Activated gamma-delta T cell treated with Interleukin-2 at 50 U/mL for 16 hours (primary cell): ENCODE measurements at regions not wholly inside any gene's neighbourhood (a gene's known extent, or its start where the extent isn't known, plus 50 kb on each side); places are given as distances from the start of the nearest gene placed in this dataset.
"Not testable (repeated sequence)": the region's sequence is repeated elsewhere in the genome, so short reads cannot be mapped to it uniquely, and the experiment has no call there.

Experiments used
- DNase-seq: peaks from one replicate; pipeline ENCODE4 v3.0.0-alpha.2; 2020

DNA sequence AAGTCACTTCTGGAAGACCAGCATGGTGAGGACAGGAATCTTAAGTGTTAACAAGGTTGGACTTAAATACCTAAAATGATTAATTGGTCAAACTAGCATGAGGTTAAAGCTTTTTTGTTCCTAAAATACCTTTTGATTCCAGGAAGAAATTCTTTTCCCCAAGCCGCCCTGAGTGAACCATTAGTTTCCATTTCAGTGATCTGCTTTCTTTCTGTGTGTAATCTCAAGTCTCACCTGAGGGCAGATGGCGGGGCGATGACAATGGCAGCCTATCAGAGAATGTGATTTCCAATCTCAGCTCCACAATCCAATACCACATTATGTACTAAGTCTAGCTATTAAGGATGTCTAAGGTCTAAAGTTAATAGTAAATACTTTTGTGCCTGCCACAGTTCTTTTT, 390.9 kb upstream of the SGCG start:
- DNase-seq, result no peak

DNA sequence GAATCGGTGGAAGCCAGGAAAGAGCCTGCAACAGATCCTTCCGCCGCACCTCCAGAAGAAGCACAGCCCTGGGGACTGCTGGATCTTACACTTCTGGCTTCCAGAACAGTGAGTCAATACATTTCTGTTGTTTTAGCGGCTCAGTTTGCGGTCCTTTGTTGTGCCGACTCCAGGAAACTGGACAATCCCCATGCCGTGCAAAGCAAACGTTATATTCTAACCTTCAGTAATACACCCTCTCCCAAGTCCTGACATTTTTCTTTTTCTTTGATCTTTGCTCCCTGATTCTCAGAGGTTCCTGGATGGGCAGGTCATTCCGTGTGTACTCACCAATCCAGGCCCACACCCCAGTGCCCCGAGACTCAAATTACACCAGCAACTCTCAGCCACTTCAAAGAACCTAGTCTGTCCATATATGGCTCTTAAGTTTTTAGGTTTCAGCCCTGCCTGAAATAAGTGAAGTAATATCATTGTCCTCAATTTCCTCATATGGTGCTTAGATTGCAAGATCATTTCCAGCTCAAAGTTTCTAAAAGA, 387.1 kb upstream of the SGCG start:
- no peak for DNase-seq

DNA sequence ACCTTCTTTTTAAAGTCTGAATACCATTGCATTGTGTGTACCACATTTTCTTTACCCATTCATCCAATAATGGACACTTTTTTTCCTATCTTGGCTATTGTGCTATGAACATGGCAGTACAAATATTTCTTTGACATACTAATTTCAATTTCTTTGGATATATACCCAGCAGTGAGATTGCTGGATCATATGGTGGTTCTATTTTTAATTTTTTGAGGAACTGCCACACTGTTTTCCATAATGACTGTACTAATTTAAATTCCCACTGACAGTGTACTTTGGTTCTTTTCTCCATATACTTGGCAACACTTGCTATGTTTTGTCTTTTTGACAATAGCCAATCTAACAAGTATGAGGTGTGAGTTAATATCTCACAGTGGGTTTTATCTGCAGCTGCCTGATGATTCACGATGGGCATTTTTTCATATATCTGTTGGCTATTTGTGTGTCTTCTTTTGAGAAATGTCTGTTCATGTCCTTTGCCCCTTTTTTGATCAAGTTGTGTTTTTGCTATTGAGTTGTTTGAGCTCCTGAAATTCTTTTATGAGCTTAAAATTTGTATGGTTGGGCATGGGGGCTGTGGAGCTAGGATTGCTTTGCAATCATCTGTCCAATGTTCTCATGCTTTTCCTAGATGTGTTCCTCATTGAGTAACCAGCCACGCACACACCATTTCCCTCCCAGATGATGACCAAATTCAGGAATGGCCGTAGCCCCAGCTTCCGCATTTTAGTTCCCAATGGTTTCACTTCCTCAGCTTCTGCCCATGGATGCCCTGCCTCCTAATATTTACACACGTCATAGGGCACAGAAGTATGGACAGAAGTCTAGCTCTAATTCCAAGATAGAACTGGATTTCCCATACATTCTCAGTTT, 380.0 kb upstream of the SGCG start:
- DNase-seq, result no peak

DNA sequence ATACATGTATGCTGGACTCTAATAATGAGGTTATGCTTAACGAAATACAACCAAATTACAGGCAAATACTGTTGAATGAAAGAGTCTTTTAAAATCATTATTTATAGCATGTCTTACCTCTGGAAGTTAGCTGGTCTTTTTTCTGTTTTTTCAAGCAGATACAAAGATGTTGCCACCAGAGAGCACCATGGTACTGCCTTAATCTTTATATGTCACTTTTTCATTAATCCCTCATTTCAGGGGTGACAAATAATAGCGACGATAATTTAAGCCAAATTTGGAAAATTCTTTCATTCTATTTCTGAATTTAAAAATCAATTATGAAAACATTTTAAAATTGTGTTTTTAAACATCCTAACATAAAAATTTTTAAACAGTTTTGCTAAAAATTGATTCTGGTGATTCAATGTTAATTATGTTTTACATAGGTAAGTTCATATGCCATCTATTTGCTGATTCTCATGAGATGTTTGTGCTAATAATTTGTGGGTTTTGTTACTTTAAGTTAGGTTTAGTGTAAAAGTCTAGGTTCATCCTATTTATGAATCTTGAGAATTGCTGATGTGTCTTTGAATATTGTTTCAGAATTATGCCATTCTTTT, 379.3 kb upstream of the SGCG start:
- DNase-seq, result no peak

DNA sequence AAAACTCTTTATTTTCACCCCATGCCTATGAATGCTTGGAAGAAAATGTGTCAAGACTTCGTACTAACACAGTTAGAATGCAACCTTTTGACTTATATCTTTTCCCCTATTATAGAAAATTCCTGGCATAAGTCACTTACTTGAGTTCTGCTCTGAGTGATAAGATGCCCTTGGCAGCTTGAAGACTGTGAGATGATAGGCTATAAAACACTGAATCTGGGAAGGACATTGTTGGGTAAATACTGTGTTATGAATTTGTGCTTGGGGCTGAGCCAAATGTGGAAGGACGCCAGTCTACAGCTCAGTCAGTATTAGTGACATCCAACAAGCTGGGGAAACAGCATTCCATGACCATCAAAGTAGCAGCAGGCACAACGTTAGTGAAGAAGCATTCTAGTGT, 368.0 kb upstream of the SGCG start:
- no peak for DNase-seq

DNA sequence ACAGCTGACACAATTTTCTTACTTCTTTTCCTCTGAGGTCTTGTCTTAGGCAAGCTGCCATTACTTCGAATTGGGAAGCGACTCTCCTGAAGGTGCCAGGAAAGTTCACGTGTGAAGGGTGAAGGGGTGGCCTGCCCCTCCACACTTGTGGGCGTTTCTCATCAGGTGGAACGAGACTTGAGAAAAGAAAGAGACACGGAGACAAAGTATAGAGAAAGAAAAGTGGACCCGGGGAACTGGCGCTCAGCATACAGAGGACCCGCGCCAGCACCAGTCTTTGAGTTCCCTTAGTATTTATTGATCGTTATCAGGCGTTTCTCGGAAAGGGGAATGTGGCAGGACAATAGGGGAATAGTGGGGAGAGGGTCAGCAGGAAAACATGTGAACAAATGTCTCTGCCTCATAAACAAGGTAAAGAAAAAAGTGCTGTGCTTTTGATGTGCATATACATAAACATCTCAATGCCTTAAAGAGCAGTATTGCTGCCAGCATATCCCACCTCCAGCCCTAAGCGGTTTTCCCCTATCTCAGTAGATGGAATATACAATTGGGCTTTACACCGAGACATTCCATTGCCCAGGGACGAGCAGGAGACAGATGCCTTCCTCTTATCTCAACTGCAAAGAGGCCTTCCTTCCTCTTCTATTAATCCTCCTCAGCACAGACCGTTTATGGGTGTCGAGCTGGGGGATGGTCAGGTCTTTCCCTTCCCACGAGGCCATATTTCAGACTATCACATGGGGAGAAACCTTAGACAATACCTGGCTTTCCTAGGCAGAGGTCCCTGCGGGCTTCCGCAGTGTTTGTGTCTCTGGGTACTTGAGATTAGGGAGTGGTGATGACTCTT, 367.0 kb upstream of the SGCG start:
- DNase-seq, result not testable (repeated sequence)

DNA sequence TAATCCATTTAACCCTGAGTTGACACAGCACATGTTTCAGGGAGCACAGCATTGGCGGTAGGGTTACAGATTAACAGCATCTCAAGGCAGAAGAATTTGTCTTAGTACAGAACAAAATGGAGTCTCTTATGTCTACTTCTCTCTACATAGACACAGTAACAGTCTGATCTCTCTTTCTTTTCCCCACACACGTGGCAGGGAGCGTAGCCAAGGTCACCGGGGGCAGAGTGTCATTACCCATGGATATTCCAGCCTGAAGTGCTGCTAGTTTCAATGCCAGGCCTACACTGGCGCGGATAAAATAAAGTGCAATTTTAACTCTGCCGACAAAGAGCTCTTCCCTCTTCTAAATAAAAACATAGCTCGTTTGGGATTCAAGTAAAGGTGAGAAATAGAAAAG, 366.3 kb upstream of the SGCG start:
- not testable (repeated sequence) for DNase-seq

DNA sequence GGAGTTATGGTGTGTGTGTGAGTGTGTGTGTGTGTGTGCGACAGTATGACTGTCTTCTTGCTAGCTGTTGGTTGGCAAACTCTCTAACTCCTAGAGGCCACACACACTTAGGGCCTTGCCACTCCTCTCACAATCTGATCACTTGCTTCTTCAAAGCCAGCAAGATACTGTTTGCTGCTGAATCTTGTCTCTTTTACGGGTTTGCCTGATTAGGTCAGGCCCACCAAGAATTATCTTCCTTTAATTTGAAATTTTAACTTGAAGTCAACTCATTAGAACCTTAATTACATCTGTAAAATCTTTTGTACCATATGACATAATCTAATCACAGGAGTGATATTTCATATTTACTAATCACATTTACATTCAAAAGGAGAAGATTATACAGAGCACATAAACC, 359.2 kb upstream of the SGCG start:
- DNase-seq, result no peak

DNA sequence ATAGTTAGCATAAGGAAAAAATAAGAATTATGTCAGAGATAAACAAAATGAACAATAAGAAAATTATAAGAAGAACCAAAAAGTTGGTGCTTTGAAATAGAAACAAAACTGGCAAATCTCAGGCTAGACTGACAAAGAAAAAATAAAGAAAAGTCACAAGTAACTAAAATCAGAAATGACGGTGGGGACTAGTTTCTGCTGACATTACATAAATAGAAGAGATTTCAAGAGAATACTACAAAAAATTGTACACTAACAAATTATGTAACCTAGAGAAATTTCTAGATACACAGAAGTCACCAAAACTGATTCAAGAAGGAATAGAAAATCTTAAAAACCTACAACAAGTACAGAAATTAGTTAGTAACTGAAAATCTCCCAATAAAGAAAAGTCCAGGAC, 355.6 kb upstream of the SGCG start:
- DNase-seq, result no peak

DNA sequence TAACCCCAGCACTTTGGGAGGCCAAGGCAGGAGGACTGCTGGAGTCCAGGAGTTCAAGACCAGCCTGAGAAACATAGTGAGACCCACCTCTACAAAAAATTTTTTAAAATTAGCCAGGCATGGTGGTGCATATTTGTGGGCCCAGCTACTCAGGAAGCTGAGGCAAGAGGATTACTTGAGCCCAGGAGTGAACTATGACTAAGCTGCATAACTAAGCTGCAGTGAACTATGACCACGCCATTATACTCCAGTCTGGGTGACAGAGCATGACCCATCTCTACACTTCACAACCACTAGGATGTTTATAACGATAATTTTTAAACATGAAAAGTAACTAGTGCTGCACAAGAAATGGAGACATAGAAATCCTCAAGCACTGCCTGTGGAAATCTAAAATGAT, 352.7 kb upstream of the SGCG start:
- no peak for DNase-seq

DNA sequence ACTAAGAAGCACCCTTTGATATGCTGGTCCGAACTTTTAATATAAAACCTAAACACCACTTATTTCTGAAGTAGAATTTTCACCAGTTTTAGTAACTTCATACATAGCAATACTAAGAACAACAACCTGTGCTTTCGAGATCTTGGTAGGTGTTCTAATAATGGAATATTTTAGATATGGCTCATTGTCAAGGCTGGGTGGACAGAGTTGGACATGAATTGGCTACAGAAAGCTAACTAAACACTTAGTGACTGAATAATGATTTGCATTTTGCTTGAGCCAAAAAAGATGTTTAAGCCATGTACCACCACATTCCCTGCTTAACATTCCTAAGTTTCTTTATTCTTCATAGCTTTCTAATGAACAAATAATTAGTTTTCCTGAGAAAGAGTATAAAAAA, 344.3 kb upstream of the SGCG start:
- no peak for DNase-seq

DNA sequence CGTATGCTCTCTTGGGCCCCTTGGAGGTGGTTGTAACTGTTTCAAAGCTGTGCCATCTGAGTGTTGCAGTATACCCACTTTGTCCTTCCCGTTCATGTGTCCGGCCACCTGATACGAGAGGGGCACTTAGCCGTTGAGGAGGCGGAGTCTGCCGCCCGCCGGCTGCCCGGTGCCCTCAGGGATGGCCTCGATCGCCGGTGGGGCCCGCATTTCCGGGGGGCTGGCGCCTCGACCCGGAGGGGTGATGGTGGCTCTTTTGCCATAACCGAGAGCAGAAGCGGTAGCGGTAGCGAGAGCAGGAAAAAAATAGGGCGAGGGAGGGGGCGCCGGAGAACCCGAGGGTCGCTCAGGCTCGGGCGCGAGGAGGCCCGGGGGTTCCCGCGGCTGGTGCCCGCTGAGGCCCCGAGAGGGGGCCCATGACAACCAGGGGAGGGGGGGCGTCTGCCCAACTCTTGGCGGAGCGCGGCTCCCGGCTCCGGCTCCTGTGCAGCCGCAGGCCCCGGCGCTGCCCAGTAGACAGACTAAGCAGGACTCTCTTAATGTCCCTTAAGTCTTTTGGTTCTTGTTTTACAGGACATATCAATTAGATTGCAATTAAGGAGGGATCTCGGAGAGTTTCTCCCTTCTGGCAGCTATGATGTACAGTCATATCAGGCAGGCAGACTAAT, 342.7 kb upstream of the SGCG start:
- no peak for DNase-seq

DNA sequence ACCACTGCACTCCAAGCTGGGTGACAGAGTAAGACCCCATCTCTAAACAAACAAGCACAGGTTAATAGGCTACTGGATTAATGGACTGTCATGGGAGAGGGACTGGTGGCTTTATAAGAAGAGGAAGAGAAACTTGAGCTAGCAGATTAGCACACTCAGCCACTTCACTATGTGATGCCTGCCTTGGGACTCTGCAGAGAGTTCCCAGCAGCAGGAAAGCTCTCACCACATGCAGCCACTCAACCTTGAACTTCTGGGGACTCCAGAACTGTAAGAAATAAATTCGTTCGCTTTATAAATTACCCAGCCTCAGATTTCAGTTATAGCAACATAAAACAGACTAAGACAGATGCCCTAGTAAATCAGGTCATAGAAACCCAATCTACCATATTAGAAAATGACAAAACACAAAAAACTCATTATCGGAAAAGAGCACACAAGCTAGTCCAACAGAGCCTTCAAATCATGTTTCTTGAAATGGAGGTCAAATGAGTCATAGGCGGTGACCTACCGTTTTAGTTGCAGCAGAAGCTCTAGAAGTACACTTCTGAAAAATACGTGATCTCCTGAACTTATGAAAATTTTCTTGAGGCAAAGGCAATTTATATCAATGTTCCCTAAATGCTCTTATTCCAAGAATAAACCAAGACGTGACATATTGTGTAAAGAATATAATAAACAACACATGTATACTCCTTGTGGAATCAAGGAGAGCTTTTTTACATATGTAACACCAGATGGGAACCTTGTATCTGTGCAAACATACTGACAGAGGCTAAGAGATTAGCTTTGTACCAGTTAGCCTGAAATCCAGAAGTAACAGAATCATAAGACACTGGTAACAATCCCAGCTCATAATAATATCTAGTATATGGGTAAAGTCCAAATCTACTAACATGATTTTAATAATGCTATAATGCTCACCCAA, 340.9 kb upstream of the SGCG start:
- no peak for DNase-seq

DNA sequence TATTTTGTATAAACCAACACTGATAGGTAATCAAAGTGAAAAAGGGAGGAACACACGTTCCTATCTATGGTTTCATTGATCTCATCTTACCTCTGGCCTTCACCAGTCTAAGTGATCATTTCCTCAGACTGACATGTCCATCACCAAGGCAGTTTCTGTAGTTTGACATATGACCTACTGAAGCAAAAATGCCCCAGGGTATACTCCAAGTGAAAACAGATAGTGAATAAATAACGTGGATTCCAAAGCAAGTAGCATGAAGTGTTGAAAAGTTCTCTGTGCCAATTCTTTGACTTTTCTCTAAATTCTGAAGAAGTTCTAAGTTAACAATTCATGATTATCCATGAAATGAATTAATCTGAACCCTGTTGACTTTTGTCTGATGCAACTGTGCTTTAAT, 334.2 kb upstream of the SGCG start:
- DNase-seq, result no peak

DNA sequence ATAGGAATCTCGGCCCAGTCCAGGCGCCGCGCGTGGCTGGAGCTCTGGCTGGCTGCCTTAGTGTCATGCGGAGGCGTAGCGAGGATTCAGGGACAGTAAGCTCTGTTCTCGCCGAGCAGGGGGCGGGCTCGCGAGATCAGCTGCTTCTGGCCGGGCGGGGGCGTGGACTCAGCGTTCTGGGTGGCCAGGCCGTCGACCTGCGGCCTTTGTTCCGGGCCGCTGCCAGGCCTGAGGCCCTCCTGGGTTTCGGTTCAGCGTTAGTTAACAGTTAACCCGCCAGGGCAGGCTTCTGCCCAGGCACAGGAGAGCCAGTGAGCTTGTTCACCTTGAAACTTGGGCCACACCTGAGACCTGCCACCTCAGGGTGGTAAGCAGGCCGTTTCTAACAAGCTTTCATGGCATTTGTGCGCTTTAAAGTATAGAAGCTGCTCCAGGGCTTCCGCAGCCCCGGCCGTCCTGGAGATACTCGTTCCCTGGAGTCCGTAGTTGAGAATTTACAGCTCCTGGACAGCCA, 332.2 kb upstream of the SGCG start:
- DNase-seq, result no peak

DNA sequence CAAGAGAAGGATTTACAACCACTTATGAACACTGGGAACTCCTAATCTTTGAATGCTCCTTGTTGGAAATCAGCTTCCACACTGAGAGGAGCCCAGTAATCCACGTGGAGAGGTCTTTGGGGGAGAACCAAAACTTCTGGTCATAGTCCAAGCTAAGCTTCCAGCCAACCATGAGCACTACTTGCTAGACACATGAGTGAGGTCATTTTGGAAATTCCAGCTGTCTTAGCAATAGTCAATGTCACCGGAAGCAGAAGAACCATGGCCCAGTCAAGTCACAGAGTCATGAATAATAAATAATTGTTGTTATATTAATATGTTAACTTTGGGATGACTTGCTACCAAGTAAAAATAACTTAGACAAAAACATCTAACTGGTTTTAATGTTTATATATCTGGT, 324.9 kb upstream of the SGCG start:
- no peak for DNase-seq

DNA sequence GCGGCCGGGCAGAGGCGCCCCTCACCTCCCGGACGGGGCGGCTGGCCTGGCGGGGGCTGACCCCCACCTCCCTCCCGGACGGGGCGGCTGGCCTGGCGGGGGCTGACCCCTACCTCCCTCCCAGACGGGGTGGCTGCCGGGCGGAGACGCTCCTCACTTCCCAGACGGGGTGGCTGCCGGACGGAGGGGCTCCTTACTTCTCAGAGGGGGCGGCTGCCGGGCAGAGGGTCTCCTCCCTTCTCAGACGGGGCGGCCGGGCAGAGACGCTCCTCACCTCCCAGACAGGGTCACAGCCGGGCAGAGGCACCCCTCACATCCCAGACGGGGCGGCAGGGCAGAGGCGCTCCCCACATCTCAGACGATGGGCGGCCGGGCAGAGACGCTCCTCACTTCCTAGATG, 321.8 kb upstream of the SGCG start:
- not testable (repeated sequence) for DNase-seq

DNA sequence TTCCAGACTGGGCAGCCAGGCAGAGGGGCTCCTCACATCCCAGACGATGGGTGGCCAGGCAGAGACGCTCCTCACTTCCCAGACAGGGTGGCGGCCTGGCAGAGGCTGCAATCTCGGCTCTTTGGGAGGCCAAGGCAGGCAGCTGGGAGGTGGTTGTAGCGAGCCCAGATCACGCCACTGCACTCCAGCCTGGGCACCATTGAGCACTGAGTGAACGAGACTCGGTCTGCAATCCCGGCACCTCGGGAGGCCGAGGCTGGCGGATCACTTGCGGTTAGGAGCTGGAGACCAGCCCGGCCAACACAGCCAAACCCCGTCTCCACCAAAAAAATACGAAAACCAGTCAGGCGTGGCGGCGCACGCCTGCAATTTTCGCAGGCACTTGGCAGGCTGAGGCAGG, 321.4 kb upstream of the SGCG start:
- DNase-seq, result not testable (repeated sequence)

DNA sequence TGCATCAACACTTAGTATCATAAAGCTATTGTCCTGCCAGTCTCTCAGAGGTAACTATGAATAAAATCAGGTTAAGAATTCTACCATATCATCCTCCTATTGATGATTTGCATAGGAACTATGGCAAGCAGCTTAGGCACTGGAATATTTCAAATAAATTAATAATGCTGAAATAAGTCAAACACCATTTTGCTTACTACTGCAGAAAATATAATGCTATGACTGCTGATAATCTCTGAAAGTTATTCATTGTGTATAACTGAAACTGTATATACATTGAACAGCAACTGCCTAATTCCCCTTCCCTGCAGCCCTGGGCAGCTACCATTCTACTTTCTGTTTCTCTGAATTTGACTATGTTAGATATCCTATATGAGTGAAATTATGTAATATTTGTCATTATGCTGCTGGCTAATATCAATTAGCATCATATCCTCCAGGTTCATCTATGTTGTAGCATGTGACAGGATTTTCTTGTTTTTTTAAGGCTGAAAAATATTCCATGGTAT, 318.8 kb upstream of the SGCG start:
- DNase-seq, result no peak

DNA sequence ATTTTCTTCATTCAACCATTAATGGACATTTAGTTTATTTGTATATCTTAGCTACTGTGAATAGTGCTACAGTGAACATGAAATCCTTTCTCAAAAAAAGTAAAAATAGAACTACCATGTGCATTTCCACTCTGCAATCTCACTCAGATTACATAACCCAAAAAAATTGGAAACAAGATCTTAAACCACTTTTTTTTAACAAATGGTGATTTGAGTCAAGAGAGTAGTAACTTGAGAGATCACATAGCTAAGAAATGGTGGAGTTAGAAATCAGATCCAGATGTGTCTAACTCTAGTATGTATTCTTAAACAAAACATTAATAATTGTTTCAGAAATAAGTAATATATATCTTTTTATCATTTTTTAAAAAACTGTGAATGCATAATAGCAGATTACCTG, 318.3 kb upstream of the SGCG start:
- no peak for DNase-seq

DNA sequence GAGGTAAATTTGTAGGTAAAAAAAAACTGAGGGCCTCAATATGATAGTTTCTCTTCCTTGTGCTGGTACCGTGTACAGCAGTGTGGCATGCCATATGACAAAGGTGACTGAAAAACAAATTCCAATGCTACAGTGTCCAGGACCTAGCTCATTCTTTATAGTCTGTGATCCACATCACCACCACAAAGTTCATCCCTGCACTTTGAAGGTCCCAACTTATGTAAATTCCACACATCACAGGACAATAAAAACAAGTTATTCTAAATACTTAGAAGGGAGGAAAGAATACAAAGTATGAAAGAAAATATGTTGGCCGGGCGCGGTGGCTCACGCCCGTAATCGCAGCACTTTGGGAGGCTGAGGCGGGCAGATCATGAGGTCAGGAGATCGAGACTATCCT, 314.6 kb upstream of the SGCG start:
- no peak for DNase-seq
